Subcutaneous abdominal adipose tissue (tissue), 5 donors: ENCODE measurements at regions not wholly inside any gene's neighbourhood (a gene's known extent, or its start where the extent isn't known, plus 50 kb on each side); places are given as distances from the start of the nearest gene placed in this dataset.

Source experiments
- H3K27ac ChIP-seq: one replicate; pipeline ENCODE4 v1.7.0; 2013; ENCODE audit warnings: low read depth, mild to moderate bottlenecking, inconsistent platforms, low read length, moderate library complexity
- H3K27me3 ChIP-seq, 5 donors: one replicate each; pipeline ENCODE4 v1.7.0; 2013; ENCODE audit warnings: low read length in 5 of 5, inconsistent platforms in 1 of 5; ENCODE audit not compliant: control insufficient read depth in 5 of 5, insufficient read depth in 4 of 5
- H3K36me3 ChIP-seq, 5 donors: one replicate each; pipeline ENCODE4 v1.7.0; 2013; ENCODE audit warnings: low read length in 5 of 5; ENCODE audit not compliant: control insufficient read depth in 5 of 5, insufficient read depth in 5 of 5
- H3K4me1 ChIP-seq, 5 donors: one replicate each; pipeline ENCODE4 v1.7.0; 2013; ENCODE audit warnings: low read length in 5 of 5, mild to moderate bottlenecking in 3 of 5, moderate library complexity in 1 of 5; ENCODE audit not compliant: control insufficient read depth in 5 of 5, insufficient read depth in 5 of 5
- H3K4me3 ChIP-seq, 5 donors: one replicate each; pipeline ENCODE4 v1.7.0; 2013; ENCODE audit warnings: low read length in 5 of 5, low read depth in 1 of 5
- H3K9ac ChIP-seq, 5 donors: one replicate each; pipeline ENCODE4 v1.7.0; 2013; ENCODE audit warnings: low read length in 5 of 5, mild to moderate bottlenecking in 4 of 5, moderate library complexity in 3 of 5
- H3K9me3 ChIP-seq, 5 donors: one replicate each; pipeline ENCODE4 v1.7.0; 2013; ENCODE audit warnings: low read length in 5 of 5; ENCODE audit not compliant: control insufficient read depth in 5 of 5
- donor health status: healthy.
- donor health status: healthy.
- donor health status: healthy.
- donor health status: healthy.
- donor health status: healthy.

DNA sequence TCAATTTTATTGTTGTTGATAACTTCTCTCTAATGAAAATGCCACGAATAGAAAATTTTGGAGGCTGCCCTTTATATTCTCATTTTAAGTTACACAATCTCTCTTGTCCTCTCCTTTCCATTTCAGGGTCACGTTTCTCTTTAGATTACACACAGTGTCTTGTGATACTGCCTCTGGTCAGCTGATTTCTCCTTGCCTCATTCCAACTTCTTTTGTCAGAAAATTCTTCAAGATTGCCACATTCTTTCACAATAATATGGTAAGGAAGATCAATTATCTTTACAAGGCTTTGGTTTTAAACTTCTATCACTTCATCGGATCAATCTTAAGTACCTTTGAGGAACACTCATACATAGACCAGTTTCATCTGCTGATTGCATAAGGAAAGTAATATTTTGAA lies 370.3 kb downstream of the RFPL4B start:
- Histone ChIP-seq H3K27ac (no peak overlapping the region), H3K4me3 (no peak overlapping the region), H3K9me3 (peaks cover 0 to 3% (median 0%) of the 10 kb centered on the region in 5 donors), H3K4me1 (no peaks in the 10 kb centered on the region), H3K27me3 (no peaks in the 10 kb centered on the region), H3K9ac (no peak overlapping the region), H3K36me3 (no peaks in the 10 kb centered on the region)

DNA sequence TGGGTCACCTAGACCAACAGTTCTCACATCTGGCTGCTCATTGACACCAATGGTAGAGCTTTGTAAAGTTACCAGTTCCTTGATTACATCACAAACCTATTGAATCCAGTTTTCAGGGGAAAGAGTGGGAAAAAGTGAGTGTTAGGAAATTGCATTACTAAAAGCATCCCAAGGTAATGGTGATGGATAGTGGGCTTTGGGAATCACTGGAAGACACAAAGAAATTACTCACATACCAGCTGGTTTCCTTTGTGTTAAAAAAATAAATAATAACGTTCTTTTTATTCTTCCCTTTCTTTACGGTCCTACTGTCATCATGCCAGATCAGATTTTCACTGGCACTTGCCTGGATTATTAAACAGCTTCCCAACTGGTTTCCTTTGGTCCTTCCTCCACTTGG lies 370.7 kb downstream of the RFPL4B start:
- Histone ChIP-seq H3K27ac (no peak overlapping the region), H3K36me3 (no peaks in the 10 kb centered on the region), H3K4me3 (no peak overlapping the region), H3K9ac (no peak overlapping the region), H3K9me3 (peaks cover 0 to 3% (median 0%) of the 10 kb centered on the region in 5 donors), H3K27me3 (no peaks in the 10 kb centered on the region), H3K4me1 (no peaks in the 10 kb centered on the region)

DNA sequence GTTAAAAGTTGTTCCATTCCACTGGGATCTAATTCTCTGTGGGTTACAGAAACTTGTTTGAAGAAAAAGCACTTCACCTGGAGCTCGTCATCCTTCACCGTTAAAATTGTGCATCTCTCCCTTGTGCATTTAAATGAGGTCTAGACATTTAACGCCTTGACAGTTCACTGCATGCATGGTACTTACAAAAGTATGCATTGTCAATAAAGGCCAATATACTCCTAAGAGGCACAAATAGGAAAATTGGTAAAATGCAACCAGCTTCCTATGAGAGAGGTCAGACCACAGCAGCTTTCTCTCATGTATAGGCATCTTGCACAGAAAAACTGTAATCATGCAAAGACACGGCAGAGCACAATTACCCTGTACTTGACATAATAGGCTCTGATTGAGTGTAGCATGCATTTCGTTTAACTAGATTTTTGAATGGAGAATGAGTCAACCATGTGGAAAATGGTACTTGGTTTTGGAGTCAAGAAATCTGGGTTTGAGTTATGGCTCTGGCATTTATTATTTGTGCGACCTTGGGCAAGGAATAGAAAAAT lies 378.5 kb downstream of the RFPL4B start:
- H3K27me3 ChIP-seq: no peaks in the 10 kb centered on the region
- H3K9ac ChIP-seq: no peak overlapping the region
- H3K9me3 ChIP-seq: no peaks in the 10 kb centered on the region
- no peak overlapping the region for H3K27ac ChIP-seq
- H3K4me3 ChIP-seq: no peak overlapping the region
- no peaks in the 10 kb centered on the region for H3K4me1 ChIP-seq
- H3K36me3 ChIP-seq: no peaks in the 10 kb centered on the region

DNA sequence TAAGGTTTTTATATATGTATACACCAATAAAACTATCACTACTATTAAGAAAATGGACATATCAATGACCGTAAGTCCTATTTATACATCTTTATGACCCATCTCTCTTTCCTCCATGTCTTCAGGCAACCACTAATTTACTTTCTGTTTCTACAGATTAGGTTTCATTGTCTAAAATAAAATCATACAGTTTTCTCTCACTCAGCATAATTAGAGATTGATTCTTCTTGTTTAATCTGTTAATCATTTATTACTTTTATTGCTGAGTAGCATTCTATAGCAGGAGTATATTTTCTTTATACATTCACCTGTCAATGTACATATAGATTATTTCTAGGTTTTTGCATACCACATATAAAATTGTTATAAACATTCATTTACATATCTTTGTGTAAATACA lies 388.0 kb downstream of the RFPL4B start:
- Histone ChIP-seq H3K27me3 (no peaks in the 10 kb centered on the region), H3K9ac (no peak overlapping the region), H3K4me1 (no peaks in the 10 kb centered on the region), H3K27ac (no peak overlapping the region), H3K36me3 (no peaks in the 10 kb centered on the region), H3K9me3 (peaks cover 0 to 2% (median 0%) of the 10 kb centered on the region in 5 donors), H3K4me3 (no peak overlapping the region)

DNA sequence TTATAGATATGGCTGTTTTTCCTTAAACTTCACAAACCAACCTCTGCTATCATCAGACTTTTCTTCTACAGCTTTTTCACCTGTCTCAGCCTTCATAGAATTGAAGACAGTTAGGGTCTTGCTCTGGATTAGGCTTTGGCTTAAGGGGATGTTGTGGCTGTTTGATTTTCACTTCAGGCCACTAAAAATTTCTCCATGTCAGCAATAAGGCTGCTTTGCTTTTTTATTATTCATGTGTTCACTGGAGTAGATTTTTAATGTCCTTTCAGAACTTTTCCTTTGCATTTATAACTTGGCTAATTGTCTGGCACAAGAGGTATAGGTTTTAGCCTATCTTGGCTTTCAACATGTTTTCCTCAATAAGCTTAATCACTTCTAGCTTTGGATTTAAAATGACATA lies 392.6 kb downstream of the RFPL4B start:
- H3K4me3 ChIP-seq: no peak overlapping the region
- peaks cover 0 to 2% (median 0%) of the 10 kb centered on the region in 5 donors for H3K9me3 ChIP-seq
- no peak overlapping the region for H3K9ac ChIP-seq
- H3K27me3 ChIP-seq: no peaks in the 10 kb centered on the region
- no peak overlapping the region for H3K27ac ChIP-seq
- H3K36me3 ChIP-seq: no peaks in the 10 kb centered on the region
- H3K4me1 ChIP-seq: no peaks in the 10 kb centered on the region

DNA sequence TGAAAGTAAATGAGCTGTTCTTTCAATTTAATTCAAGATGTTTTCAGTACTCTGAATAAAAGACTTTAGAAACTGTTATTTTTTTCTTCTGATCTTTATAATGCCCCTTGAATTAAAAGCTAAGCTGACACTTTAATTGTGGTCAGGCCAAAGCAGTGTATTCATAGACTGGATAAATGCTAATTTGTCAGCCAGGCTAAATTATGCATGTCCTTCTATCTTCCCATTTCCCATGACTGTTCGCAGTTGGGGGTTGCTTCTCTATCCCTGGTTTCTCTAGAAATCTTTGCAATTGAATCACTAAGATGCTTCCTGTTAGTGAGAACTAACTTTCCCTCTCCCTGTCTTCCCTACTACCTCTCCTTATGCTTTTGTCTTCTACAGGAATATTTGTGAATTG lies 396.2 kb downstream of the RFPL4B start:
- H3K4me3 ChIP-seq: no peak overlapping the region
- no peak overlapping the region for H3K27ac ChIP-seq
- no peaks in the 10 kb centered on the region for H3K36me3 ChIP-seq
- no peak overlapping the region for H3K9ac ChIP-seq
- H3K27me3 ChIP-seq: no peaks in the 10 kb centered on the region
- no peaks in the 10 kb centered on the region for H3K4me1 ChIP-seq
- H3K9me3 ChIP-seq: peaks cover 0 to 2% (median 0%) of the 10 kb centered on the region in 5 donors

DNA sequence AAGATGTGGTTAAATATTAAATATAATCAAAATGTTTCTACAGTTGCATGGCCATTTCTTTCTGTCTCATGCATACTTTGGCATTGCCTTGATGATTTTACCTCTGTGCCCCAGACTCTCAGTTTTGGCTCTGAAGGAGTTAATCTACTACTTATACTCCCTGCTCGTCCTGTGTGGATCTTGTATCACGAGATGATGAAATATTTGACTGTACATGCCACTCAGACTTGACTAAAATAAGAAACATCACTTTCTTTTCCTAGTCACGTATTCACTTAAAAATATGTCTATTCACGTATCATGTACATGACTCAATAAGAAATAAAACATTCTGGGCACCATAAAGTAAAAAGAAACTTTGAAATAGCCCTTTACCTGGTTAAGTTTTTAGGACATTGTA lies 397.7 kb downstream of the RFPL4B start:
- H3K27ac ChIP-seq: no peak overlapping the region
- no peaks in the 10 kb centered on the region for H3K9me3 ChIP-seq
- no peaks in the 10 kb centered on the region for H3K27me3 ChIP-seq
- no peak overlapping the region for H3K9ac ChIP-seq
- no peak overlapping the region for H3K4me3 ChIP-seq
- H3K36me3 ChIP-seq: no peaks in the 10 kb centered on the region
- H3K4me1 ChIP-seq: no peaks in the 10 kb centered on the region

DNA sequence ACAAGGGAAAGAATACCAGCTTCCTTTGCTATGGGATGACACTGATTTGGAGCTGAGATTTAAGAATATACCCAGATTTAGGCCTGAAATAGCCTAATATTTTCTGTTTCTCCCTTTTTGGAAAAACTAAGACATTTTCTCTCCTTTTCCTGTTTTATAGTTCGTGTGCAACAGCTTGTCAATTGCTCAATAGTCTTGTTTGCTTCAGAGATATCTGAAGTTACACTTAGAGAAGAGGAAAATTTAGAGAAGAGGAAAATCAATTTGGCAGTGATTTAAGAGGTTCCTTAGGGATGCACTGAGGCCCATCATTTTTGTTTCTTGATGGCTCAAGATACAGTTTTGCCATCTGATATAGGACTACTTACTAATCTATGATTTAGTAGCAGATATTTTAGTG lies 398.6 kb downstream of the RFPL4B start:
- Histone ChIP-seq H3K4me3 (no peak overlapping the region), H3K27me3 (no peaks in the 10 kb centered on the region), H3K36me3 (no peaks in the 10 kb centered on the region), H3K27ac (no peak overlapping the region), H3K4me1 (no peaks in the 10 kb centered on the region), H3K9ac (no peak overlapping the region), H3K9me3 (no peaks in the 10 kb centered on the region)

DNA sequence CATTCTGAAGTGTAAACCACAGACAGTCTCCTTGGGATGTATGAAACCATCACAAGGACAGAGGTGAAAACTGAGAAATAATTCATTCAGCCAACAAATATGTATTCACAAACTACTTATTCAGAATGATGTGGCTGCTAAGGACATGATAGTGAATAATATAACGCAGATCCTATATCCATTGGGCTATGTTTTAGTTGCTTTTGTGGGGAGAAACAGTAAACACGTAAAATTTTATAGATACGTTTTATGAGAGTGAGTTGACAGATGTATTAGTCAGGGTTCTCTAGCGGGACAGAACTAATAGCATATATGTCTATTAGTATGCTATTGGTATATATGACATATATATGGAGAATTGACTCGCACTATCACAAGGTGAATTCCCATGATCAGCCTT lies 402.5 kb downstream of the RFPL4B start:
- Histone ChIP-seq H3K4me1 (no peaks in the 10 kb centered on the region), H3K9me3 (no peaks in the 10 kb centered on the region)

DNA sequence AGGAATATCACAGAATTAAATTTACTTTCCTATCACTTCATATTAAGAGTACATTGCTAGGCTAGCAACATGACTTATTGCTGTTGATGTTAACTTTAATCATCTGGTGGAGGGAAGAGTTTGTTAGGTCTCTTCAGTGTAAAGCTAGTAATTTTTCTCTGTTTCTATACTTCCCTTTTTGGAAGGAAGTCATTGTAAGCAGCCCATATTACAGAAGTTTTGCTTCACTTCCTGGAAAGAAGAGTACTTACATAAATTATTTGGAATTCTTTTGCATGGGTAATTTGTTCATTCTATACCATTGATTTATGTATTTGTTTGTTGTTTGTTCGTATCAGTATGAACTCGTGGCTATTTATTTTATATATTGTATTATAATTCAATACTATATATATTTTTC lies 405.2 kb downstream of the RFPL4B start:
- H3K9me3 ChIP-seq: peaks cover 0 to 4% (median 2%) of the 10 kb centered on the region in 5 donors
- H3K27me3 ChIP-seq: no peaks in the 10 kb centered on the region
- no peaks in the 10 kb centered on the region for H3K36me3 ChIP-seq
- no peak overlapping the region for H3K27ac ChIP-seq
- no peak overlapping the region for H3K9ac ChIP-seq
- no peaks in the 10 kb centered on the region for H3K4me1 ChIP-seq
- no peak overlapping the region for H3K4me3 ChIP-seq

More for the DNA sequence above, 402.5 kb downstream of the RFPL4B start:
- no peaks in the 10 kb centered on the region for H3K36me3 ChIP-seq
- H3K4me3 ChIP-seq: no peak overlapping the region
- H3K27me3 ChIP-seq: no peaks in the 10 kb centered on the region
- H3K9ac ChIP-seq: no peak overlapping the region
- no peak overlapping the region for H3K27ac ChIP-seq

DNA sequence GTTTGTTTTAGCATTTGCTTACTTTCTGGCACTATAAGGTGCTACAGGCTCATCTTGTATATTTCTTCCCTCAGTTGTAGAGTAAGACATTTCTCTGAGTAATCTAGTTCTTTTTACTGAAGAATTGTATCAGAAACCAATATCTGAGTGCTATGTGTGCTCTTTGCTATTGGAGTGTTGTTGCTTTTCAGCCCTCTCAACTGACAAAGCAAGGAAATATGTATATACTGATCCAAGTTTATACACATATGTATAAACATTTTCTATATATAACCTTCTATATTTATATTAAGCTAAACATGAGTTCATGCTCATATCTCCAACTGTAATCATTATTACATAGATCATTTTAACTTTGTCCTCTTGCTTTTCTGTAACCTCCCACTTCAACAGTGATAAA lies 405.7 kb downstream of the RFPL4B start:
- Histone ChIP-seq H3K4me1 (no peaks in the 10 kb centered on the region), H3K9ac (no peak overlapping the region), H3K27me3 (no peaks in the 10 kb centered on the region), H3K36me3 (no peaks in the 10 kb centered on the region), H3K27ac (no peak overlapping the region), H3K4me3 (no peak overlapping the region), H3K9me3 (peaks cover 0 to 4% (median 2%) of the 10 kb centered on the region in 5 donors)
